ENCODE measurements at regions not wholly inside any gene's neighbourhood (a gene's known extent, or its start where the extent isn't known, plus 50 kb on each side); places are given as distances from the start of the nearest gene placed in this dataset.

DNA sequence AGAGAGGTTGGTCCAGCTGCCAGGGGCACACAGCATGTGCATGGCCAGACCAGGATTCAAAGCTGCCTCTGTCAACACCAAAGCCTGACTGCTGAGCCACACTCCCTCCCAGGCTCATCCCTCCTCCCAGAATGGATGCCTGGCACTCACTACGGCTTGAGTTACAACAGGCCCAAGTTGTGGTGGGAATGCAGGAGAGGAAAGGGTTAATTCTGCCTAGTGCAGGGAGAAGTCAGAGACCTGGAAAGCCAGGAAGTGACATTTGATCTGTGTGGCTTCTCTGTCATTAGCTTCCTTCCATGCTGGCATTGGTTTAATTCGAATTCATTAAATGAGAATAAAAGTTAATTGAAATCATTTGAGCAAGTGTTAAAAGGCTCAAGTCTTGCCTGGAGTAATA, 150.0 kb downstream of the NSG2 start:
- no peaks in the 10 kb centered on the region for H3K9me3 ChIP-seq (ENCODE audit: low read depth)
- H3K27ac ChIP-seq, result no peak overlapping the region
- no peaks in the 10 kb centered on the region for H3K27me3 ChIP-seq (replicated peaks; ENCODE audit: insufficient read depth)
- no peaks in the 10 kb centered on the region for H3F3A ChIP-seq (ENCODE audit: insufficient read depth)
- no peaks in the 10 kb centered on the region for H3K4me1 ChIP-seq (ENCODE audit: insufficient read depth)
- no peak overlapping the region for H3K9ac ChIP-seq
- no peak overlapping the region for H3K4me3 ChIP-seq
- no peak overlapping the region for H3K4me2 ChIP-seq (ENCODE audit: unreplicated experiment)
- 6 to 13% methylated on average over 2 of the region's 2 CpGs for WGBS, 2 experiments (ENCODE audit: low coverage in 1 of 2, low lambda C conversion rate in 2 of 2, missing lambda C conversion rate in 2 of 2)
- H2AFZ ChIP-seq, result no peak overlapping the region
- in situ Hi-C loops (cut with MboI), result no loop called here
- H4K20me1 ChIP-seq (ENCODE audit: insufficient read depth), result no peaks in the 10 kb centered on the region
- no peak for TF ChIP-seq EZH2phosphoT487 (IDR thresholded peaks at IDR 0.05; ENCODE audit: insufficient read depth, low read depth)
- no peak for TF ChIP-seq EZH2 (IDR thresholded peaks at IDR 0.05; ENCODE audit: insufficient read depth, poor library complexity, severe bottlenecking)
- no peaks in the 10 kb centered on the region for H3K36me3 ChIP-seq (ENCODE audit: low read depth)
- no peak for DNase-seq
- H3K79me2 ChIP-seq (ENCODE audit: insufficient read depth), result no peaks in the 10 kb centered on the region
- H3K9me2 ChIP-seq (ENCODE audit: insufficient read depth), result no peaks in the 10 kb centered on the region

DNA sequence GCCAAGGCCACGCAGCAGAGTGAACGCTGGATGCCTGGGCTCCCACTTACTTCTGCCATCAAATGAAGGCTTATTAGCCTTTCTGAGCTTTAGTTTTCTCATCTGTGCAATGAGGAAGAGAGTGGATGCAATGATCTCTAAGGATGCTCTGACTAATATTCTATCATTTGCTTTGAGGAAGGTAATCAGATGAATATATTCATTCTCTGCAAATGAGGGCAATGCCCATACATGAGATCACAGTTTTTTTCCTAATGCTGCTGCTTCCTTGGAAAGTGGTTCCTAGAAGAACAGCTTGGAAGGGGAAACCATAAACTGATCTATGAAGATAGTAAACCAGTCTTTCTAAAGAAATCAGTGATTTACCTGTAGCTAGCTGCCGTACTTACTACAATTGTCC, 152.4 kb downstream of the NSG2 start:
- H3K9me3 ChIP-seq (ENCODE audit: low read depth), result no peaks in the 10 kb centered on the region
- no peaks in the 10 kb centered on the region for H3K27me3 ChIP-seq (replicated peaks; ENCODE audit: insufficient read depth)
- no peak overlapping the region for H3K27ac ChIP-seq
- no peaks in the 10 kb centered on the region for H3F3A ChIP-seq (ENCODE audit: insufficient read depth)
- H3K9me2 ChIP-seq (ENCODE audit: insufficient read depth), result no peaks in the 10 kb centered on the region
- 28 to 37% methylated on average over 3 of the region's 3 CpGs for WGBS, 2 experiments (ENCODE audit: low coverage in 1 of 2, low lambda C conversion rate in 2 of 2, missing lambda C conversion rate in 2 of 2)
- H3K36me3 ChIP-seq (ENCODE audit: low read depth), result no peaks in the 10 kb centered on the region
- no peaks in the 10 kb centered on the region for H3K79me2 ChIP-seq (ENCODE audit: insufficient read depth)
- no peak overlapping the region for H3K4me2 ChIP-seq (ENCODE audit: unreplicated experiment)
- H3K4me1 ChIP-seq (ENCODE audit: insufficient read depth), result no peaks in the 10 kb centered on the region
- H4K20me1 ChIP-seq (ENCODE audit: insufficient read depth), result no peaks in the 10 kb centered on the region
- DNase-seq, result no peak
- H3K4me3 ChIP-seq, result no peak overlapping the region
- in situ Hi-C loops (cut with MboI), result no loop called here
- H3K9ac ChIP-seq, result no peak overlapping the region
- H2AFZ ChIP-seq, result no peak overlapping the region
- TF ChIP-seq EZH2 (IDR thresholded peaks at IDR 0.05; ENCODE audit: insufficient read depth, poor library complexity, severe bottlenecking) (no peak), EZH2phosphoT487 (IDR thresholded peaks at IDR 0.05; ENCODE audit: insufficient read depth, low read depth) (no peak)

DNA sequence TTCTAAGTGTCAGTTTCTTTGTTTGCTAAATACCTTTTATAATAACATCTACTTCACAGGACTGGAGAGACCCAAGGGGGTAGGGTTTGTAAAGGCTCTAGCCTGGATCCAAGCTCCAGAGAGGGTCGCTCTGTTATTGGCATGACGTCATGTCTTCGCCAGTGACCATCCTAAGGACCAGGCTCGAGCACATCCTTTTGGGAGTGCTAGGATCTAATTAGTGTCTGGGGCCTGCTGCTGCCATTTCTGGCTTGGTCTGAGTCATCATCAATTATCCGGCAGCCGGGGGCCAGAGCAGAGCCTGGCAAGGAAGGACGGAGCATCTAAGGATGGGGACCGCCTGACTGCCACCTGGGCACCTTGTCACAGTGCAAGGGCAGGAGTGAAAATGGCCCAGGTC, 153.0 kb downstream of the NSG2 start:
- H3K9ac ChIP-seq, result no peak overlapping the region
- no peak for DNase-seq
- no peak overlapping the region for H3K27ac ChIP-seq
- no peak overlapping the region for H2AFZ ChIP-seq
- H3F3A ChIP-seq (ENCODE audit: insufficient read depth), result no peaks in the 10 kb centered on the region
- in situ Hi-C loops (cut with MboI), result no loop called here
- no peaks in the 10 kb centered on the region for H3K27me3 ChIP-seq (replicated peaks; ENCODE audit: insufficient read depth)
- H3K9me3 ChIP-seq (ENCODE audit: low read depth), result no peaks in the 10 kb centered on the region
- H3K4me2 ChIP-seq (ENCODE audit: unreplicated experiment), result no peak overlapping the region
- 20 to 26% methylated on average over 8 of the region's 8 CpGs for WGBS, 2 experiments (ENCODE audit: low coverage in 1 of 2, low lambda C conversion rate in 2 of 2, missing lambda C conversion rate in 2 of 2)
- no peaks in the 10 kb centered on the region for H3K79me2 ChIP-seq (ENCODE audit: insufficient read depth)
- H3K36me3 ChIP-seq (ENCODE audit: low read depth), result no peaks in the 10 kb centered on the region
- no peaks in the 10 kb centered on the region for H3K4me1 ChIP-seq (ENCODE audit: insufficient read depth)
- TF ChIP-seq EZH2 (IDR thresholded peaks at IDR 0.05; ENCODE audit: insufficient read depth, poor library complexity, severe bottlenecking) (no peak), EZH2phosphoT487 (IDR thresholded peaks at IDR 0.05; ENCODE audit: insufficient read depth, low read depth) (no peak)
- H3K9me2 ChIP-seq (ENCODE audit: insufficient read depth), result no peaks in the 10 kb centered on the region
- H3K4me3 ChIP-seq, result no peak overlapping the region
- no peaks in the 10 kb centered on the region for H4K20me1 ChIP-seq (ENCODE audit: insufficient read depth)

DNA sequence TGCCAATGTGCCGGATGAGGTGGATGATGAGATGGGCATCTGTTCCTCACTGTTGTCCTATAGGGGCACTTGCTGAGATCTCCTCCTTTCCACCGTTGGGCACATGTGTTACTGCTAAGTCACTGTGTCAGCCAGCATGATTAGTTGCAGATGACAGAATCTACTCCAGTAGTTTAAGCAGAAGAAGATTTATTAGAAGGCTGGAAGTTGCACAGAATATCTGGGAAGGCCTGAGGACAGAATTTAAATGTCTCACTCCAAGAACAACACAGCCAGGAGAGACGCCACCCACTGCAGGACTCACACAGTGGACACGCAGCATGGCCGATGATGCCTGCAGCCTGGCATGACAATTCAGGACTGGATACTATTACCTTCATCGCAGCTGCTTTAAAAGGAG, 157.5 kb downstream of the NSG2 start:
- TF ChIP-seq EZH2phosphoT487 (IDR thresholded peaks at IDR 0.05; ENCODE audit: insufficient read depth, low read depth) (no peak), EZH2 (IDR thresholded peaks at IDR 0.05; ENCODE audit: insufficient read depth, poor library complexity, severe bottlenecking) (no peak)
- H3K79me2 ChIP-seq (ENCODE audit: insufficient read depth), result no peaks in the 10 kb centered on the region
- H3K36me3 ChIP-seq (ENCODE audit: low read depth), result no peaks in the 10 kb centered on the region
- H3K4me2 ChIP-seq (ENCODE audit: unreplicated experiment), result no peak overlapping the region
- H3F3A ChIP-seq (ENCODE audit: insufficient read depth), result no peaks in the 10 kb centered on the region
- H3K9me2 ChIP-seq (ENCODE audit: insufficient read depth), result no peaks in the 10 kb centered on the region
- no peak for DNase-seq
- H3K4me3 ChIP-seq, result no peak overlapping the region
- H4K20me1 ChIP-seq (ENCODE audit: insufficient read depth), result no peaks in the 10 kb centered on the region
- H3K27ac ChIP-seq, result no peak overlapping the region
- H3K27me3 ChIP-seq (replicated peaks; ENCODE audit: insufficient read depth), result no peaks in the 10 kb centered on the region
- H3K9me3 ChIP-seq (ENCODE audit: low read depth), result no peaks in the 10 kb centered on the region
- H2AFZ ChIP-seq, result no peak overlapping the region
- WGBS, 2 experiments (ENCODE audit: low coverage in 1 of 2, low lambda C conversion rate in 2 of 2, missing lambda C conversion rate in 2 of 2), result 15 to 21% methylated on average over 6 of the region's 6 CpGs
- H3K4me1 ChIP-seq (ENCODE audit: insufficient read depth), result no peaks in the 10 kb centered on the region
- in situ Hi-C loops (cut with MboI), result no loop called here
- no peak overlapping the region for H3K9ac ChIP-seq
